HG03175 (cell line): ENCODE measurements at regions not wholly inside any gene's neighbourhood (a gene's known extent, or its start where the extent isn't known, plus 50 kb on each side); places are given as distances from the start of the nearest gene placed in this dataset.
"Not testable (repeated sequence)": the region's sequence is repeated elsewhere in the genome, so short reads cannot be mapped to it uniquely, and the experiment has no call there.

Experiments used
- ATAC-seq: cut with Tn5 transposase; IDR thresholded peaks from one replicate; pipeline ENCODE4 v1.9.1; 2021; ENCODE audit warnings: mild to moderate bottlenecking, moderate library complexity; ENCODE audit not compliant: unreplicated experiment

GRCh38 chr1:198932351-198932991 is 293.6 kb downstream of the PTPRC start:
- no peak for ATAC-seq

- ATAC-seq, result no peak
Observed at GRCh38 chr1:198933515-198934222, 294.8 kb downstream of the PTPRC start.

DNA sequence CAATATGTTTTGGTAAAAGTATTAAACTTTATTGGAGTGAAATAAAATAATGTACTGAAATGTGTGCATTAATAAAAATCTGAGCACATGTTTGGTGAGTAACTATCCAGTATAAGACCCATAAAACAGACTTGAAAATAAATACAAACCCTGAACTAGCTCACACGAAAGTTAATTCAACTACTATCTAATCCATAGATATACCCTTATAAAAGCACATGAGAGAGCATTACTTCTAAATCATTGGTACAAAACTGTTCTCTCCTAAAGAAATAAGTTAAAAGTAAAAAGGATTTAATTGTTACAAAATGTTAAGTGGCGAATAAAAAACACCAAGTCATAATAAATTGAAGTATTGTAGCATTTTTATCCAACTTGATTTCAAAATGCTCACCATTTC is 295.6 kb downstream of the PTPRC start:
- no peak for ATAC-seq

GRCh38 chr1:198934901-198935305 is 296.1 kb downstream of the PTPRC start:
- ATAC-seq, result peak; percentile 27

DNA sequence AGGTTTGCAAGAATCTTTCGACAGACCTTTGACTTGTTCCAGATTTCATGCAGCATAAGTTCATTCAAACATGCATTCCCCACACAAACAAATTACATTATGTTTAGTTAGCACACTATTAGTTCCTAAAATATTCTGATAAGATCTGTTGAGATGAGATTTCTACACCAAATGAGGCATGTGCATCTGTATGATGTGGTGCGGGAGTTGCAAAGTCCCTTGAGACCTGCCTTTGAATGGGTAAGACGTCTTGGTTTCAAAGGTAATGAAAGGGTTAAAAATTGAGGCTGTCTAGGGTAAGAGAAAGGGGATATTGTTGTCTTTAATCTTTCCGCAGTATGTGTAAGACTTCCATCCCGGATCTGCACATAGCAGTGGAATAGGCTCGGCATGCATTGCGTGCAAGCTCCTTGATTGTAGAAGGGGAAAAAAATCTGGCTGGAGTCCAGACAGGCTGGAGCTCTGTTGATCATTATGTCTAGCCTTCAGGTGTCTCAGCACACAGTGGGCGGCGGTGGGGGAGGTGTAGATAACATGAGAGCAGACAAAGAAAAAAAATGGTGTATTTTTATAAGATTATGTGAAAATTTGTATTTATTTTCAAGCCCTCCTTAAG is 296.6 kb downstream of the PTPRC start:
- ATAC-seq, result peak; percentile 62

DNA sequence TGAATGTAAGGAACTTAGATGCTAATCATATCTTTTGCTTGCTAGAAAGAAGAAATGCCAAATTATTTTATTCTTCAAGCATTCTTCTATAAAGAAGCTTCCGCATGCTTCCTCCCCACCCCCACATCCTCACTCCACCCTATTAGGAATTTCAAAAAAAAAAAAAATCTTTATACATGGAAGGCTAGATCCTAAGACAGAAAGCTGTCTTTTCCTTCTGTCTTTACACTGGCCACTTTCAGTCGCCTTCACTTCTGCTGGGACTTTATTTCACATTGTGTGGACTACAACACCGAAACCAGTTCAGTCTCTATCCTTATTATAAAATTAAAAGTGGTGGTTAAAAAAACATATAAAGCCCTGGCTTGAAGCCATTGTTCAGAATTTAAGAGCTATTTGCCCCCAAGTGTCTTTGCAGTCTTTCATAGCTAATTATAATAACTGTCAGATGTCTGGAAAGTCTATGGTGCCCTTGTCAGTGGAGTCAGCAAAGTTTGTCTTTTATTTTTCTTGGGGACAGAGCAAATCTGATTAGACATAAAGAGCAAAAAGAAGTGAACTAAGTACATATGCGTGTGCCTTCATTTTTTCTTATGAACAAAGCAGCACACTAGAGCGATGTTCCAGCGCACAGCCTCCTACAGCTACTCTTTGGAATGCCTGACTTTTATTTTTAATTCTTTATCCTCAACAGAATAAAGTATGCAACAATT is 297.7 kb downstream of the PTPRC start:
- no peak for ATAC-seq

GRCh38 chr1:198937231-198938031 is 298.6 kb downstream of the PTPRC start:
- ATAC-seq, result peak; percentile 90

DNA sequence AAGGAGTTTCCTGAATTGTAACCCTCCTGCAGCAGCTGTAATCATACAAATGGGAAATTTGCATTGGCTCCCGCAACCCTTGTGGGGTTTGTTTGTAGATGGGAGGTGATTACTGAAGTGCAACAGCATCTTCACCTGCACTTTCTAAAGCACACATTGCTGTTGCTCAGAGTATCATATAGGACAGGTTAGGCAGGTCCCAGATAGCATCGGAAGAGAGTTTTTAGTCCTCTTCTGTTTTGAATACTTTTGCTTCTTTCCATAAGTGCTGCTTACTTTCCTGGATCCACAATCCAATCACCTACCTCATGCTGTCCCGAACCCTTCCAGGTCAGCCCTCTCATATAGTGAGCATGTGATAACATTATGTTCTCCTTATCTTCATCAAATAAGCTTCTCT is 300.4 kb downstream of the PTPRC start:
- no peak for ATAC-seq

DNA sequence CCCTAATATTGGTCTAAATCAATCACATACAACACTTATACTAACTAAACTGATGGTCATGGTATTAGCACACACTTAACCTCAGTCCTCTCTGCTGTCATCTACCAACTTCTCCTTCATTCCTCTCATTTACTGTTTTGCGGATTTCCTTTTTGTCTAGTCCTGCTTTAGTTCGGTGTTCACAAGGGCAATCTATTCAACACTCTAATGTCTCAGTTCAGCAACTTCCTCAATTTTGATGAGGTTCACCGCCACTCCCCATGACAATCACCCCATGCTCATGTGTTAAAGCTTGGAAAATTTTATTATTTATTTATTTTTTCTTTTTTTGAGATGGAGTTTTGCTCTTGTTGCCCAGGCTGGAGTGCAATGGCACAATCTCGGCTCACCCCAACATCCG is 301.1 kb downstream of the PTPRC start:
- ATAC-seq, result no peak

DNA sequence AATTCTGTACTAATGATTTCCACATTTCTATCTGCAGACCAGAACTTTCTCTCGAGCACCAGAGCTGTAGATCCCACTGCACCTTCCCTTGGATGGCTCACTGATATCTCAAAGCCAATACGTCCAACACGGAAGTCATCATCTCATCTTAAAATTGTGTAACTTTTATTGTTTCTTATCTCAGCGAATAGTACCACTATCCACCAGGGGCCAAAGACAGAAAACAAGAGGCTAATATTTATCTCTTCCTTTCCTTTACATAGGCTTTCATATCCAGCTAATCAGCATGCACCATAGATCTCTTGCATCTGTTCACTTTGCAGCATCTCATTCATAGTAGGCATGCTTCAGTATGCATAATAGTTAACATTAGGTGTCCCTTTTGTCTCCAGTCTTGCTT is 303.6 kb downstream of the PTPRC start:
- ATAC-seq, result no peak

DNA sequence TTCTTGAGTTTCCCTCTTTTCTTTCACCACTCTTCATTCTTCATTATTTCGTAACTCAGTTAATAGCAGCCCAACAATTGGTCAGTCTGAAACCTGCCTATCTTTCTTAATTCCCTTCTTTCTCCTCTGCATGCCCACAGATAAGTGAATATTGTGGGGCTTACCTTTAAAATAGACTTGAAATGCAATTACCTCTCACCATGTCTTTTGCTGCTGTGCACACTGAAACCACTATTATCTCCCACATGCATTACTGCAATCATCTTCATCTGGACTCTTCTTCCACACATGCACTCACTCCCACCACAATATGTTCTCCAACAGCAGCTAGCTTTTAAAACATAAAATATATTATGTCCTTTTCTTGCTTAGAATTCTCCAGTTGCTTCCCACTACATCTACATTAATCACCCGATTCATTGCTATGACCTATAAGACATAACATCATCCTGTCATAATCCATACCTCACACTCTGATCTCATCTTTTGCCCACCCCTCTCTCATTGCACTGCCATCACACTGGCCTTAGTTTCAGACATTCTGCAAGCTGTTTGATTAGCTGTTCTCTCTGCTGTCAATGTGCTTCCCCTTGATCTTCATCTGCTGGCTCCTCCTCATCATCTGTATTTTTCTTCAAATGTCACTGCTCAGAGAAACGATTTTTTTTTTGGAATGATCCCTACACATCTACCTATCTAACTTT is 304.8 kb downstream of the PTPRC start:
- no peak for ATAC-seq

GRCh38 chr1:198947456-198947855 is 308.6 kb downstream of the PTPRC start:
- ATAC-seq, result no peak

DNA sequence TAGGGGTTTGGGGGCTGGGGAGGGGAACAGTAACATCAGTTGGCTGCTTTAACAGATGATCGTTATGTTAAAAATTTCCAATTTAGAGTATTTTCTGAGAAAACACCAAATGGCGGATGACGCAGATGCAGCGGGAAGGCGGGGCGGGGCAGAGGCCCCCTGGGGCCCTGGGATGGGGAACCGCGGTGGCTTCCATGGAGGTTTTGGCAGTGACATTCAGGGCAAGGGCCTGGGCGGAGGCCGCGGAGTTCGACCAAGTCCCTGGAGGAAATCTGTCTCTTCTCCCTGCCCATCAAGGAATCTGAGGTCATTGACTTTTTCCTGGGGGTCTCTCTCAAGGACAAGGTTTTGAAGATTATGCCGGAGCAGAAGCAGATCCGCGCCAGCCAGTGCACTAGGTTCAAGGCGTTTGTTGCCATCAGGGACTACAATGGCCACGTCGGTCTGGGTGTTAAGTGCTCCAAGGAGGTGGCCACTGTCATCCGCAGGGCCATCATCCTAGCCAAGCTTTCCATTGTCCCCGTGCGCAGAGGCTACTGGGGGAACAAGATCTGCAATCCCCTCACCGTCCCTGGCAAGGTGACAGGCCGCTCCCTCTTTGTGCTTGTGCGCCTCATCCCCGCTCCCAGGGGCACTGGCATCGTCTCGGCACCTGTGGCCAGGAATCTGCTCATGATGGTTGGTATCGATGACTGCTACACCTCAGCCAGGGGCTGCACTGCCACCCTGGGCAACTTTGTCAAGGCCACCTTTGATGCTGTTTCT is 310.2 kb downstream of the PTPRC start:
- no peak for ATAC-seq

DNA sequence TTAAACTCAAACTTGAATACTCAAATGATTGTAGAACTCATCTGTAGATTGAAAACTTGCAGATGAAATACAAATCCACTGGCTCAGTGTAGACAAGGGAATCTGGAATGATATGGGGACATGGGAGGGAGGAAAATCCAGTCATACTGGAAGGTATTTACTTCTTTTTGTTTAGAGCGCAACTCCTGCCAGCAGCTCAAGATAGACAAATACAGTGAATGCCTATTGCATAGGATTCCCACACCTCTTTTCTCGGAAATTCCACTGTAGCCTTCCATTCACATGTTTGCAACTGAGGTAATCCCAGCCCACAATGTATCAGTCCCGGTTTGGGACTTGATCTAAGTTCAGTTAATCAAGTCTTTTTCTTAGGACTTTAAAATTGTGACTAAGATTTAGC is 311.2 kb downstream of the PTPRC start:
- no peak for ATAC-seq

DNA sequence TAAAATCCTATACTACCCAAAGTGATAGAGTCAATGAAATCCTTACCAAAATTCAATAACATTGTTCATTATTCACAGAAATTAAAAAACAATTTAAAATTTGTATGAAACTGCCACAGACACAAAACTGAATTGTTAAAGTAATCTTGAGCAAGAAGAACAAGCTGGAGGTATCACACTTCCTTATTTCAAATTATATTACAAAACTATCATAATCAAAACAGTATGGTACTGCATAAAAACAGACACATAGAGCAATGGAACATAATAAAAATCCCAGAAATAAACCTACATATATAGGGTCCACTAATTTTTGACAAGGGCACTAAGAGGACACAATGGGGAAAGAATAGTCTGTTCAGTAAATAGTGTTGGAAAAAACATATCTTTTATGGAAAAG is 316.2 kb downstream of the PTPRC start:
- no peak for ATAC-seq

DNA sequence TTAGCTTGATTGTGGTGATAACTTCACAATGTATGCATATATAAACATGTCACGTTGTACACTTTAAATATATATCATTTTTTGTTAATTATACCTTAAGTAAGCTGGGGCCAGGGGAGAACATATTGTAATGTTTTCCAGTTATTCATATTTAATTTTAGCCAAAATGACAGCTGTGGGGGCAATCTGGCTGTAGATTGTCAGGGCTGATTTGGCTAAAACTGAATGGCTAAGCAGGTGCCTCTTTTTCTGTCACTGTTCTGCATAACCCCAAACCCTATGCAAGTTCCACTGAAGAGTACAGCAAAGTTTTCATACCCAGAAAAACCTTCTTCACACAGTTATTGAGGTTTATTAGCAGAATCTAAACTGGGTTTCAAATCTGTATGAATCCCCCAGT is 318.2 kb downstream of the PTPRC start:
- ATAC-seq, result no peak

- ATAC-seq, result no peak
Observed at GRCh38 chr1:198959032-198959431, 320.2 kb downstream of the PTPRC start.

GRCh38 chr1:198959676-198960075 is 320.8 kb downstream of the PTPRC start:
- ATAC-seq, result no peak

GRCh38 chr1:198963796-198964195 is 325.0 kb downstream of the PTPRC start:
- not testable (repeated sequence) for ATAC-seq

DNA sequence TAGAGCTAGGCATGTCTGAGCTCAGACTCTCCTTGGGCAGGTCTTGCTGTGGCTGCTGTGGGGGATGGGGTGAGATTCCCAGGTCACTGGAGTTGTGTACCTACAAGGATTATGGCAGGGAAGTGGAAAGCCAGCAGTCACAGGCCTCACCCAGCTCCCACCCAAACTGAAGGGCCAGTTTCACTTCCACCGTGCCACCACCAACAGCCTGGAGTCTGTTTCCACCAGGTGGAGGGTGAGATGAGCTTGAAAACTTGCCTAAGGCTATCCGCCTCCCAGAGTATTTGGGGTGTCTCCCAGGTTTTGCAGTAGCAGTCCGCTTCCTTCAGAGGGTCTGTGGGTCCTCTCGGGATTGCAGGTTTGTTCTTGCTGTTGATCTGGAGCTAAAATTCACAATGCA is 327.7 kb downstream of the PTPRC start:
- no peak for ATAC-seq
